DND-41 (cell line): ENCODE measurements at regions not wholly inside any gene's neighbourhood (a gene's known extent, or its start where the extent isn't known, plus 50 kb on each side); places are given as distances from the start of the nearest gene placed in this dataset.

ENCODE experiments used
- CTCF ChIP-seq: IDR thresholded peaks from 2 replicates; pipeline ENCODE4 v1.5.1; 2012; ENCODE audit warnings: borderline replicate concordance, low read length, moderate library complexity, mild to moderate bottlenecking; ENCODE audit not compliant: poor library complexity, severe bottlenecking; ENCODE audit errors: extremely low read depth
- EZH2 ChIP-seq: IDR thresholded peaks from 3 replicates; pipeline ENCODE4 v1.6.1; 2012; ENCODE audit warnings: borderline replicate concordance, low read depth, mild to moderate bottlenecking, moderate library complexity, low read length, inconsistent platforms; ENCODE audit not compliant: severe bottlenecking

- TF ChIP-seq EZH2 (no peak), CTCF (no peak)
Measured at GRCh38 chr5:173757403-173758209, 130.5 kb upstream of the CPEB4 start.
